IMR-90 (cell line): ENCODE measurements at regions not wholly inside any gene's neighbourhood (a gene's known extent, or its start where the extent isn't known, plus 50 kb on each side); places are given as distances from the start of the nearest gene placed in this dataset.

Experiments
- ATAC-seq: fragments of 200-7000 bp; cut with Tn5 transposase; 2 replicates; pipeline ENCODE4 v1.9.1; 2020; ENCODE audit warnings: low read depth, mild to moderate bottlenecking, moderate library complexity
- BruUV-seq: library from RNA; stranded (reverse); fragments of 400-500 nt; replicated peaks from 2 replicates; lab custom pipeline; 2021; lab: Mats Ljungman, UMichigan
- CTCF ChIA-PET: fragments of 300-600 bp; formaldehyde crosslinking; extraction: SDS; loops from one replicate; lab custom pipeline; 2021; ENCODE audit warnings: antibody characterized with exemption; lab: Yijun Ruan, JAX
- POLR2A ChIA-PET: fragments of 300-600 bp; sonication (Branson Sonifier 250); formaldehyde crosslinking; loops from one replicate; lab custom pipeline; 2022; ENCODE audit warnings: antibody characterized with exemption; ENCODE audit not compliant: unreplicated experiment; lab: Charles Lee
- DNase-seq: peaks from one replicate; pipeline ENCODE4 v3.0.0; 2013
- H2AFZ ChIP-seq: replicated peaks from 2 replicates; pipeline ENCODE3; 2013; ENCODE audit warnings: low read length, mild to moderate bottlenecking; ENCODE audit not compliant: poor library complexity
- H2AK5ac ChIP-seq: 2 replicates; pipeline ENCODE4 v1.6.1; 2013; ENCODE audit warnings: low read depth, low read length, inconsistent platforms
- H2AK9ac ChIP-seq: replicated peaks from 2 replicates; pipeline ENCODE3; 2013; ENCODE audit warnings: mild to moderate bottlenecking, low read depth, low read length, moderate library complexity; ENCODE audit not compliant: poor library complexity
- H2BK120ac ChIP-seq: 2 replicates; pipeline ENCODE4 v1.6.1; 2013; ENCODE audit warnings: low read depth, low read length, inconsistent platforms
- H2BK15ac ChIP-seq: 3 replicates; pipeline ENCODE4 v1.6.1; 2013; ENCODE audit warnings: low read depth, low read length, inconsistent platforms
- H2BK20ac ChIP-seq: 2 replicates; pipeline ENCODE4 v1.6.1; 2013; ENCODE audit warnings: low read depth, mild to moderate bottlenecking, inconsistent platforms, low read length, moderate library complexity
- H2BK5ac ChIP-seq: 2 replicates; pipeline ENCODE4 v1.6.1; 2013; ENCODE audit warnings: mild to moderate bottlenecking, low read depth, low read length, inconsistent platforms; ENCODE audit not compliant: poor library complexity, severe bottlenecking
- H3K14ac ChIP-seq: replicated peaks from 2 replicates; pipeline ENCODE4 v1.6.1; 2013; ENCODE audit warnings: low read depth, low read length, inconsistent platforms
- H3K18ac ChIP-seq: 2 replicates; pipeline ENCODE4 v1.6.1; 2013; ENCODE audit warnings: low read depth, low read length, control low read depth
- H3K23ac ChIP-seq: 2 replicates; pipeline ENCODE4 v1.6.1; 2013; ENCODE audit warnings: low read depth, low read length, inconsistent platforms
- H3K27ac ChIP-seq: 2 replicates; pipeline ENCODE4 v1.5.1; 2013; ENCODE audit warnings: mild to moderate bottlenecking, control low read depth, low read length; ENCODE audit not compliant: insufficient read depth
- H3K27me3 ChIP-seq: 2 replicates; pipeline ENCODE4 v1.6.1; 2013; ENCODE audit warnings: low read length; ENCODE audit not compliant: control insufficient read depth, insufficient read depth
- H3K36me3 ChIP-seq: 2 replicates; pipeline ENCODE4 v1.6.1; 2013; ENCODE audit warnings: low read length, mixed read lengths; ENCODE audit not compliant: control insufficient read depth, insufficient read depth
- H3K4ac ChIP-seq: 2 replicates; pipeline ENCODE4 v1.6.1; 2013; ENCODE audit warnings: low read depth, low read length, inconsistent platforms
- H3K4me1 ChIP-seq: 2 replicates; pipeline ENCODE4 v1.6.1; 2013; ENCODE audit warnings: low read length, mixed read lengths; ENCODE audit not compliant: control insufficient read depth, insufficient read depth
- H3K4me2 ChIP-seq: 2 replicates; pipeline ENCODE4 v1.6.1; 2013; ENCODE audit warnings: low read depth, mild to moderate bottlenecking, control low read depth, low read length, moderate library complexity
- H3K4me3 ChIP-seq: 2 replicates; pipeline ENCODE4 v1.5.1; 2013; ENCODE audit warnings: low read depth, mild to moderate bottlenecking, control low read depth, low read length, moderate library complexity; ENCODE audit not compliant: insufficient read depth
- H3K56ac ChIP-seq: 2 replicates; pipeline ENCODE4 v1.6.1; 2013; ENCODE audit warnings: low read length, inconsistent platforms; ENCODE audit not compliant: insufficient read depth; ENCODE audit errors: extremely low read depth
- H3K79me1 ChIP-seq, 2 experiments: 2 replicates each; pipeline ENCODE4 v1.6.1; 2013; ENCODE audit warnings: low read length in 2 of 2, inconsistent platforms in 1 of 2, low read depth in 1 of 2
- H3K9ac ChIP-seq: 2 replicates; pipeline ENCODE4 v1.6.1; 2013; ENCODE audit warnings: low read depth, low read length, control low read depth
- H3K9me1 ChIP-seq: 2 replicates; pipeline ENCODE4 v1.6.1; 2013; ENCODE audit warnings: low read length, inconsistent platforms; ENCODE audit not compliant: insufficient read depth
- H3K9me3 ChIP-seq: 2 replicates; pipeline ENCODE4 v1.6.1; 2013; ENCODE audit warnings: low read length; ENCODE audit not compliant: control insufficient read depth, insufficient read depth
- H4K20me1 ChIP-seq: 2 replicates; pipeline ENCODE4 v1.6.1; 2013; ENCODE audit warnings: low read length, inconsistent platforms; ENCODE audit not compliant: insufficient read depth
- H4K5ac ChIP-seq: 2 replicates; pipeline ENCODE4 v1.6.1; 2013; ENCODE audit warnings: mild to moderate bottlenecking, low read depth, low read length, control low read depth
- H4K8ac ChIP-seq, 2 experiments: 2 replicates each; pipeline ENCODE4 v1.6.1; 2013; ENCODE audit warnings: low read depth in 2 of 2, low read length in 2 of 2, control low read depth in 1 of 2, inconsistent platforms in 1 of 2
- H4K91ac ChIP-seq: 2 replicates; pipeline ENCODE4 v1.6.1; 2013; ENCODE audit warnings: low read depth, low read length, inconsistent platforms; ENCODE audit not compliant: insufficient read depth
- BHLHE40 ChIP-seq: fragments of 150-350 bp; IDR thresholded peaks from 2 replicates; pipeline ENCODE4 v1.6.1; 2016; ENCODE audit warnings: mild to moderate bottlenecking, low read depth, low read length
- FOS ChIP-seq: fragments of 150-350 bp; IDR thresholded peaks from 2 replicates; pipeline ENCODE4 v1.6.1; 2016; ENCODE audit warnings: low read depth, low read length
- MAFK ChIP-seq: IDR thresholded peaks from 2 replicates; pipeline ENCODE4 v1.6.1; 2012; ENCODE audit warnings: low read depth, low read length, improper control_type of control experiment
- MAZ ChIP-seq: IDR thresholded peaks from 2 replicates; pipeline ENCODE4 v1.6.1; 2012; ENCODE audit warnings: low read depth, mild to moderate bottlenecking, low read length, improper control_type of control experiment, moderate library complexity, borderline replicate concordance
- MXI1 ChIP-seq: IDR thresholded peaks from 2 replicates; pipeline ENCODE4 v1.6.1; 2012; ENCODE audit warnings: low read depth, mild to moderate bottlenecking, low read length, moderate library complexity, borderline replicate concordance
- NFE2L2 ChIP-seq: fragments of 150-350 bp; IDR thresholded peaks from 2 replicates; pipeline ENCODE4 v1.6.1; 2016; ENCODE audit warnings: low read depth, mild to moderate bottlenecking, low read length
- RAD21 ChIP-seq: IDR thresholded peaks from 2 replicates; pipeline ENCODE4 v1.6.1; 2012; ENCODE audit warnings: low read length, improper control_type of control experiment
- WGBS, 2 experiments: methylation state at CpG; one replicate each; pipeline versions ENCODE4 v1.1.5 to v1.1.7; 2013; ENCODE audit warnings: missing lambda C conversion rate in 2 of 2; ENCODE audit not compliant: insufficient read length in 1 of 2; ENCODE audit errors: extremely low coverage in 2 of 2; 5-methylcytosine and 5-hydroxymethylcytosine counted together
- dilution Hi-C: fragments of 300-500 bp; cut with HindIII; formaldehyde crosslinking; loops from one replicate; pipeline ENCODE4 v1.14.3; 2018; ENCODE audit warnings: low sequenced_read_pairs; ENCODE audit not compliant: unreplicated experiment
- in situ Hi-C: fragments of 300-500 bp; cut with MboI; formaldehyde crosslinking; loops from 3 replicates; pipeline ENCODE4 v1.14.3; 2019; ENCODE audit warnings: low sequenced_read_pairs, inconsistent platforms, mixed read lengths
- intact Hi-C: fragments of 100-400 bp; cut with micrococcal nuclease; formaldehyde crosslinking; loops from 2 replicates; pipeline ENCODE4 v1.10.0; 2022
- TF ChIP-seq, protein P1 (sequence below): fragments of 150-350 bp; IDR thresholded peaks from 2 replicates; pipeline ENCODE4 v1.6.1; 2017; ENCODE audit warnings: mild to moderate bottlenecking, antibody characterized with exemption, low read length, low read depth
- TF ChIP-seq, protein P2 (sequence below): fragments of 150-350 bp; IDR thresholded peaks from 2 replicates; pipeline ENCODE4 v1.6.1; 2016; ENCODE audit warnings: low read depth, mild to moderate bottlenecking, low read length, moderate library complexity, borderline replicate concordance

DNA sequence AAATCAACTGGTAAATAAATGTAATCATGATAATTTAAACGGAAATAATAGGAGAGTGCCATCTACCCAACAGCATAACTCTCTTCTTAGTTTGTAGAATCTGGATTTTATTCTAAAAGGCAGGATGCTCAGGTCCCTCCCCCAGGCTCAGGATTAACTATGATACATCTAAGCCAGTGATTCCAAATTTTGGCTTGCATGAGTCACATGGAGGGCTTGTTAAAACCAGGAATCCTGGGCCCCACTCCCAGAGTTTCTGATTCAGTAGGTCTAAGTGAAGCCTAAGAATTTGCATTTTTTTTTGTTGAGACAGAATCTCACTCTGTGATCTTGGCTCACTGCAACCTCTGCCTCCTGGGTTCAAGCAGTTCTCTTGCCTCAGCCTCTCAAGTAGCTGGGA is 62.3 kb upstream of the ZFR start:
- Histone ChIP-seq H4K20me1 (peaks cover 3% of the 10 kb centered on the region; the same call in 1 of the 2 replicates), H4K8ac (peak overlapping the region in 1 of 2 experiments; percentile 53; a peak in 2 of 4 replicates), H3K23ac (peak overlapping the region; percentile 46; the same call in 1 of the 2 replicates), H2BK5ac (no peak overlapping the region), H3K9me3 (no peaks in the 10 kb centered on the region), H3K4me2 (no peak overlapping the region), H3K4ac (peak overlapping the region; percentile 70; the same call in 1 of the 2 replicates), H3K14ac (no peak overlapping the region), H3K9me1 (peaks cover 10% of the 10 kb centered on the region; the same call in 1 of the 2 replicates), H3K27me3 (no peaks in the 10 kb centered on the region), H2BK15ac (peak overlapping the region; percentile 40; the same call in 1 of the 3 replicates), H3K27ac (peak overlapping the region; percentile 79; the same call in 1 of the 2 replicates), H2BK120ac (peak overlapping the region; percentile 29; the same call in 1 of the 2 replicates), H2AK9ac (no peak overlapping the region), H3K79me1 (no peaks in the 10 kb centered on the region), H3K56ac (no peak overlapping the region), H3K9ac (no peak overlapping the region), H2AK5ac (no peak overlapping the region; the same call in 1 of the 2 replicates), H4K5ac (no peak overlapping the region), H3K4me3 (no peak overlapping the region), H3K4me1 (peaks cover 30% of the 10 kb centered on the region), H4K91ac (no peak overlapping the region), H2BK20ac (peak overlapping the region; percentile 65; the same call in 1 of the 2 replicates), H2AFZ (no peak overlapping the region), H3K36me3 (no peaks in the 10 kb centered on the region), H3K18ac (no peak overlapping the region; the same call in none of the 2 replicates)
- ChIA-PET POLR2A (interaction anchor here (0.6 kb wide), 1 partner anchor 38 kb away, joined by 3 read pairs; no protein-coding TSS in a partner anchor), CTCF (interaction anchor here (0.7 to 2.0 kb wide), 2 partner anchors 83 kb away, joined by 3 to 8 read pairs; no protein-coding TSS in a partner anchor)
- intact Hi-C loops (loop anchor here (5.0 to 10.0 kb wide), 2 partner anchors 81 to 918 kb away; partner anchors contain the start of gene SUB1), in situ Hi-C loops (loop anchor here (5.0 kb wide), 1 partner anchor 76 kb away; no protein-coding TSS in a partner anchor), dilution Hi-C loops (no loop called here)
- ATAC-seq (peak; percentile 27), DNase-seq (peak; percentile 91)
- no TSS peak for BruUV-seq
- no peak for TF ChIP-seq MAFK
- TF ChIP-seq RAD21, result no peak
- TF ChIP-seq, protein P1, sequence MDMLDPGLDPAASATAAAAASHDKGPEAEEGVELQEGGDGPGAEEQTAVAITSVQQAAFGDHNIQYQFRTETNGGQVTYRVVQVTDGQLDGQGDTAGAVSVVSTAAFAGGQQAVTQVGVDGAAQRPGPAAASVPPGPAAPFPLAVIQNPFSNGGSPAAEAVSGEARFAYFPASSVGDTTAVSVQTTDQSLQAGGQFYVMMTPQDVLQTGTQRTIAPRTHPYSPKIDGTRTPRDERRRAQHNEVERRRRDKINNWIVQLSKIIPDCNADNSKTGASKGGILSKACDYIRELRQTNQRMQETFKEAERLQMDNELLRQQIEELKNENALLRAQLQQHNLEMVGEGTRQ, result no peak
- TF ChIP-seq, protein P2, sequence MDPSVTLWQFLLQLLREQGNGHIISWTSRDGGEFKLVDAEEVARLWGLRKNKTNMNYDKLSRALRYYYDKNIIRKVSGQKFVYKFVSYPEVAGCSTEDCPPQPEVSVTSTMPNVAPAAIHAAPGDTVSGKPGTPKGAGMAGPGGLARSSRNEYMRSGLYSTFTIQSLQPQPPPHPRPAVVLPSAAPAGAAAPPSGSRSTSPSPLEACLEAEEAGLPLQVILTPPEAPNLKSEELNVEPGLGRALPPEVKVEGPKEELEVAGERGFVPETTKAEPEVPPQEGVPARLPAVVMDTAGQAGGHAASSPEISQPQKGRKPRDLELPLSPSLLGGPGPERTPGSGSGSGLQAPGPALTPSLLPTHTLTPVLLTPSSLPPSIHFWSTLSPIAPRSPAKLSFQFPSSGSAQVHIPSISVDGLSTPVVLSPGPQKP, result no peak
- TF ChIP-seq MXI1, result no peak
- no peak for TF ChIP-seq BHLHE40
- no peak for TF ChIP-seq NFE2L2
- TF ChIP-seq FOS, result peak; percentile 30; the same call in 1 of the 2 replicates
- no peak for TF ChIP-seq MAZ
- no CpG with 5 or more reads among the region's 1 CpG for WGBS, 2 experiments
